Adipose tissue (tissue), 3 donors: ENCODE measurements at regions not wholly inside any gene's neighbourhood (a gene's known extent, or its start where the extent isn't known, plus 50 kb on each side); places are given as distances from the start of the nearest gene placed in this dataset.

ENCODE experiments used
- H3K27ac ChIP-seq: one replicate; pipeline ENCODE4 v1.5.1; 2013; ENCODE audit warnings: low read depth, low read length
- WGBS, 3 donors: extraction: QIAGEN DNeasy Blood & Tissue Kit; methylation state at CpG; one replicate each; pipeline ENCODE4 v1.1.7; 2013; 5-methylcytosine and 5-hydroxymethylcytosine counted together
- donor health status: healthy with polysubstance abuse.
- donor health status: Bipolar disorder and iron deficiency.
- donor health status: healthy.

- no peak overlapping the region for H3K27ac ChIP-seq
- 70 to 74% (median 71%) methylated on average over 2 of the region's 2 CpGs for WGBS, 3 donors
These were observed 414.4 kb downstream of the BRINP1 start for GRCh38 chr9:118954857-118955256.

GRCh38 chr9:118957585-118957984, 411.6 kb downstream of the BRINP1 start:
- no peak overlapping the region for H3K27ac ChIP-seq
- 77 to 83% (median 80%) methylated on average over 3 of the region's 3 CpGs for WGBS, 3 donors

- no peak overlapping the region for H3K27ac ChIP-seq
These were observed 409.9 kb downstream of the BRINP1 start for GRCh38 chr9:118959366-118959765.

GRCh38 chr9:118961857-118962256, 407.4 kb downstream of the BRINP1 start:
- whole genome bisulfite sequencing, 3 donors: 29 to 53% (median 52%) methylated on average over 1 of the region's 1 CpG
- H3K27ac ChIP-seq: no peak overlapping the region

More at GRCh38 chr9:118959366-118959765, 409.9 kb downstream of the BRINP1 start:
- WGBS, 3 donors: 49 to 86% (median 80%) methylated on average over 5 of the region's 5 CpGs

- H3K27ac ChIP-seq: no peak overlapping the region
- 46 to 55% (median 55%) methylated on average over 3 of the region's 3 CpGs for WGBS, 3 donors
These were observed 406.8 kb downstream of the BRINP1 start for GRCh38 chr9:118962426-118962825.

- 74 to 93% (median 89%) methylated on average over 2 of the region's 2 CpGs for WGBS, 3 donors
- no peak overlapping the region for H3K27ac ChIP-seq
These were observed 405.6 kb downstream of the BRINP1 start for GRCh38 chr9:118963674-118964073.

- 74 to 91% (median 91%) methylated on average over 3 of the region's 3 CpGs for WGBS, 3 donors
- H3K27ac ChIP-seq: no peak overlapping the region
These were observed 401.3 kb downstream of the BRINP1 start for GRCh38 chr9:118967901-118968300.

GRCh38 chr9:118975736-118976135, 393.5 kb downstream of the BRINP1 start:
- H3K27ac ChIP-seq: no peak overlapping the region
- 51 to 55% (median 53%) methylated on average over 1 of the region's 1 CpG for WGBS, 3 donors

GRCh38 chr9:118976160-118976559, 393.1 kb downstream of the BRINP1 start:
- H3K27ac ChIP-seq: no peak overlapping the region
- WGBS, 3 donors: 7 to 15% (median 15%) methylated on average over 2 of the region's 2 CpGs

GRCh38 chr9:118984607-118985006, 384.6 kb downstream of the BRINP1 start:
- 66 to 77% (median 73%) methylated on average over 1 of the region's 1 CpG for WGBS, 3 donors
- H3K27ac ChIP-seq: no peak overlapping the region

- H3K27ac ChIP-seq: no peak overlapping the region
- 27 to 36% (median 29%) methylated on average over 1 of the region's 1 CpG for WGBS, 3 donors
These were observed 383.4 kb downstream of the BRINP1 start for GRCh38 chr9:118985851-118986250.

- WGBS, 3 donors: 53 to 73% (median 58%) methylated on average over 4 of the region's 4 CpGs
These were observed 382.1 kb downstream of the BRINP1 start for GRCh38 chr9:118987167-118987566.

GRCh38 chr9:118990949-118991348, 378.3 kb downstream of the BRINP1 start:
- 52 to 73% (median 61%) methylated on average over 2 of the region's 2 CpGs for WGBS, 3 donors
- H3K27ac ChIP-seq: no peak overlapping the region

More at GRCh38 chr9:118987167-118987566, 382.1 kb downstream of the BRINP1 start:
- no peak overlapping the region for H3K27ac ChIP-seq

GRCh38 chr9:118991366-118992285, 377.6 kb downstream of the BRINP1 start:
- no peak overlapping the region for H3K27ac ChIP-seq
- 34 to 53% (median 51%) methylated on average over 3 of the region's 3 CpGs for WGBS, 3 donors

GRCh38 chr9:118992813-118993794, 376.1 kb downstream of the BRINP1 start:
- H3K27ac ChIP-seq: no peak overlapping the region

GRCh38 chr9:118993965-118994364, 375.3 kb downstream of the BRINP1 start:
- no peak overlapping the region for H3K27ac ChIP-seq
- 63 to 69% (median 66%) methylated on average over 4 of the region's 4 CpGs for WGBS, 3 donors

More at GRCh38 chr9:118992813-118993794, 376.1 kb downstream of the BRINP1 start:
- 33 to 54% (median 52%) methylated on average over 15 of the region's 15 CpGs for WGBS, 3 donors

GRCh38 chr9:119002491-119002890, 366.7 kb downstream of the BRINP1 start:
- no peak overlapping the region for H3K27ac ChIP-seq
- WGBS, 3 donors: 87 to 92% (median 91%) methylated on average over 5 of the region's 5 CpGs

GRCh38 chr9:119003201-119003611, 366.0 kb downstream of the BRINP1 start:
- no peak overlapping the region for H3K27ac ChIP-seq
